ENCODE measurements at regions not wholly inside any gene's neighbourhood (a gene's known extent, or its start where the extent isn't known, plus 50 kb on each side); places are given as distances from the start of the nearest gene placed in this dataset.

DNA sequence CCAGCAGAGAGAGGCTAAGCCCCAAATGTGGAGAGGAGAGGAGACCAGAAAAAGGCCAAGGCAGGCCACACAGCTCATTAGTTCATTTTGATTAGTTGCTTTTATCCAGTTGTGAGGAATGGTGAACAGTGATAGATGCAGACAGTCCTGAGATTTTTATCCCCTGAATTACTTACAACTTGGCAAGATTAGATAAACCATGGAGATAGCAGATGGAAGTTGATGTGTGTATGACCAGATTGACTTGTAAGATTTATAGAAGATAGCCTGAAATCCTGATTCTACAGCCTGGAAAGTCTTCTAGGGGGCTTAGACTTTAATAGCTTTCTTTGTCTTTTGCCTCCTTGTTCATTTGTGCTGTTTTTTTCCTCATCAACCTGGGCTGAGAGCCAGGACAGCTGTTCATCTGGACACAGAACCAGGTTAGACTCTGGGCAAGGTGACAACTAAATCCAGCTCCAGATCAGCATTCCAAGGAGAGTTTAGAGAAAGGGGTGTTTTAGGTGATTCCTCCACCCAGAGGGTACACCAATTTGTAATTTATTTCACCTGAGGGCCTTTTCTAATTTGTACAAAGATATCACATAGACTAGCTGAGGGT lies 215.5 kb downstream of the SPATA18 start:
- intact Hi-C loops (cut with DNase I; ENCODE audit: low total_unique reads): no loop called here
- no peak overlapping the region for H3K4me3 ChIP-seq (ENCODE audit: low read depth, poor library complexity, severe bottlenecking)
- DNase-seq (ENCODE audit: low spot score in 2 of 2): no peak
- TF ChIP-seq, protein P1, sequence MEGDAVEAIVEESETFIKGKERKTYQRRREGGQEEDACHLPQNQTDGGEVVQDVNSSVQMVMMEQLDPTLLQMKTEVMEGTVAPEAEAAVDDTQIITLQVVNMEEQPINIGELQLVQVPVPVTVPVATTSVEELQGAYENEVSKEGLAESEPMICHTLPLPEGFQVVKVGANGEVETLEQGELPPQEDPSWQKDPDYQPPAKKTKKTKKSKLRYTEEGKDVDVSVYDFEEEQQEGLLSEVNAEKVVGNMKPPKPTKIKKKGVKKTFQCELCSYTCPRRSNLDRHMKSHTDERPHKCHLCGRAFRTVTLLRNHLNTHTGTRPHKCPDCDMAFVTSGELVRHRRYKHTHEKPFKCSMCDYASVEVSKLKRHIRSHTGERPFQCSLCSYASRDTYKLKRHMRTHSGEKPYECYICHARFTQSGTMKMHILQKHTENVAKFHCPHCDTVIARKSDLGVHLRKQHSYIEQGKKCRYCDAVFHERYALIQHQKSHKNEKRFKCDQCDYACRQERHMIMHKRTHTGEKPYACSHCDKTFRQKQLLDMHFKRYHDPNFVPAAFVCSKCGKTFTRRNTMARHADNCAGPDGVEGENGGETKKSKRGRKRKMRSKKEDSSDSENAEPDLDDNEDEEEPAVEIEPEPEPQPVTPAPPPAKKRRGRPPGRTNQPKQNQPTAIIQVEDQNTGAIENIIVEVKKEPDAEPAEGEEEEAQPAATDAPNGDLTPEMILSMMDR (IDR thresholded peaks at IDR 0.05): no peak
- TF ChIP-seq POLR2A (IDR thresholded peaks at IDR 0.05): no peak

DNA sequence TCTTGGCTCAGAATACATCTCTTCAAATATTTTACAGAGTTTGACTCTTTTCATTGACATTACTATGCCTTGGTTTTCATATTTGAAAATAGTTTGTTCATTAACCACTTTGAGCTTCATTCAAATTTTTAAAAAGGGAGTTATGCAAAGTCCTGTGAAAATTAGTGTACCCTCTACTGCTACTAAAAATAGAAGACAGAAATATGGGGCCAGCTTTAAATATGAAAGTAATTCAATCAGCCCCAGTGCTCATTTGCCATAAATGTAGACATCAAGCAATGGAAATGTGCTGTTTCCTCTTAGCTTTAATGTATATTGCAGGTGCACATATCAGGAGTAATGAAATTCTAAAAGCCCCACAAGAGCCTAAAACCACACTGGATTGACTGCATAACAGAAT lies 218.7 kb downstream of the SPATA18 start:
- TF ChIP-seq, protein P1 (IDR thresholded peaks at IDR 0.05): no peak
- no peak for TF ChIP-seq POLR2A (IDR thresholded peaks at IDR 0.05)
- intact Hi-C loops (cut with DNase I; ENCODE audit: low total_unique reads): no loop called here
- no peak overlapping the region for H3K4me3 ChIP-seq (ENCODE audit: low read depth, poor library complexity, severe bottlenecking)
- no peak for DNase-seq (ENCODE audit: low spot score in 2 of 2)

DNA sequence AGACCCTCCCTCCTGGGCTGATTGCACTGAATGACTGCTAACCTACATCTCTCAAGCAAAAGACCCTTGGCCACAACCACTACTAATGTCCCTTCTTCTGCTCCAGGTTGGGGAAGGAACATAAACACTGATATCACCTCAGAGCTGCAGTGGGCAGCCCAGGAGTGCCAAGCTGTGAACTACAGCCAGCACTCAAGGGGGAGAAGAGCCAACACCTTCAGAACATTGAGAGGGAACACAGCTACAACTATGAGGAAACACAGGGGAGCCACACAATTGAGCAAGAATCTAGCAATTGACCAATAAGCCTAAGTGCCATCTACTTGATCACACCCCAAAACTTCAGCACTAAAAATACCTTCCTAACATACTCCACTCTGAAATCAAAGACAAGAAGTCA lies 222.8 kb downstream of the SPATA18 start:
- no peak for DNase-seq (ENCODE audit: low spot score in 2 of 2)
- TF ChIP-seq, protein P1 (IDR thresholded peaks at IDR 0.05): no peak
- no peak for TF ChIP-seq POLR2A (IDR thresholded peaks at IDR 0.05)
- no peak overlapping the region for H3K4me3 ChIP-seq (ENCODE audit: low read depth, poor library complexity, severe bottlenecking)
- intact Hi-C loops (cut with DNase I; ENCODE audit: low total_unique reads): no loop called here

DNA sequence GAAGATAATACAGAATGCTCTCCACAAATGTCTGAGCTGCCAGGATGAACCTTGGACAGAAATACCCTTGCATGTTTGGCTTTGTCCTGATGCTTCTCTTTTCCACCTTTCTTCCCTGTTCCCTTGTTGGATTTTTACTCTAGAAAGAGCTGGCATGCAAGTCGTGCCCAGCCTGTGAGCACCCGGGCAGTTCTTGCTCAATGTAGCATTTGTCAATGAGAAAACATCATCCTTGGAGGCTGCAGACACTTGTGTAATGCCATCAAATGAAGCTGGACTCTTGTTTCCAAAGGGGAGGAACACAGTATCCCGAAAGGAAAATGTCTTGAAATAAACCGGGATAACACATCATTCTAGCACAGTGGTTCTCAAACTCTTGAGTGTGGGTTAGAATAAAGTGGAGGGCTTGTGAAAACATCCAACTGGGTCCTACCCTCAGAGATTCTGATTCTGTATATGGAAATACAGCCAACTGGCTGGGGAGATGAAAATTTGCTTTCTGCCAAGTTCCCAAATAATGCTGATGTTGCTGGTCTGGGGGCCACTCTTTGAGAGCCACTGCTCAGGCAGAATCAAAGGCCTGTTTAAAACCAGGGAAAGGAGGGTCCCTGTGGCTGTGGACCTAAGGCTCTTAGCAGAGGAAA lies 237.2 kb downstream of the SPATA18 start:
- no peak overlapping the region for H3K4me3 ChIP-seq (ENCODE audit: low read depth, poor library complexity, severe bottlenecking)
- no peak for DNase-seq (ENCODE audit: low spot score in 2 of 2)
- TF ChIP-seq, protein P1 (IDR thresholded peaks at IDR 0.05): no peak
- TF ChIP-seq POLR2A (IDR thresholded peaks at IDR 0.05): no peak
- intact Hi-C loops (cut with DNase I; ENCODE audit: low total_unique reads): no loop called here
- 68 to 79% methylated on average over 4 of the region's 4 CpGs for WGBS, 2 donors

DNA sequence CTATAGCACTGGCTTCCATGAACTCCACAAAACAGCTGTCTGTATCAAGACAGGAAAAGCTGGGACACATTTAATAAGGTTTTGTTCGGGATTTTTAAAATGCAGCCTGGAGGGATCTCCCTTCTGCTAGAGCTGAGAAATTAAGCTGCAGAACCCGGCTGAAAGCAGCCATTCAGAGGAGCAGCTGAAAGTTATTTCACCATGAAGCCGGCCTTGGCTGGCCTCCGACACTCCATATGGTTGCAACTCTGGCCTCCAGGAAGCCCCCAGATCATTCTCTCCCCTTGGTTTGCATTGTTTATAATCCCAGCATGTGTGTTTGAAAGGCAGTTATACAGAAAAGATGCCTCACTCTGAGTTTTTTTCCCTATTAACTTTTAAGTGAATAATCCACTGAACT lies 239.4 kb downstream of the SPATA18 start:
- no peak for TF ChIP-seq POLR2A (IDR thresholded peaks at IDR 0.05)
- TF ChIP-seq, protein P1 (IDR thresholded peaks at IDR 0.05): no peak
- intact Hi-C loops (cut with DNase I; ENCODE audit: low total_unique reads): no loop called here
- H3K4me3 ChIP-seq (ENCODE audit: low read depth, poor library complexity, severe bottlenecking): no peak overlapping the region
- DNase-seq (ENCODE audit: low spot score in 2 of 2): no peak
- WGBS, 2 donors: 47 to 49% methylated on average over 4 of the region's 4 CpGs

DNA sequence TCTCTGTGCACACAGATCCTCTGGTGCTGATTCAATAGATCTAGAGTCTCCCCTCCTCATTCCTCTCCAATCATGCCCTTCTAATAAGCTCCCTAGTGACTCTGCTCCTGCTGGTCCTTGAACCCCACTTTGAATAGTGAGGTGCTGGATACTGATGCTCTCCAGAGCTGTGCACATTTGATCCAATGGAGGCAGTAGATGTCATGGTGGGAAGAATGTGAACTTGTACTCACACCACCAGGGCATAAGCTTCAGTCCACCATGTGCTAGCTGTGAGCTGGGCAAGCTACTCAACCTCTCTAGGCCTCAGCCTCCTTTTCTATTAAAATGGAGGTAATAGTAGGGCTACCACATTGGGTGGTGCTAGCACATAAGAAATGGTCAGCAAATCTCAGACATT lies 241.1 kb downstream of the SPATA18 start:
- no peak for DNase-seq (ENCODE audit: low spot score in 2 of 2)
- no peak overlapping the region for H3K4me3 ChIP-seq (ENCODE audit: low read depth, poor library complexity, severe bottlenecking)
- TF ChIP-seq POLR2A (IDR thresholded peaks at IDR 0.05): no peak
- TF ChIP-seq, protein P1 (IDR thresholded peaks at IDR 0.05): no peak
- intact Hi-C loops (cut with DNase I; ENCODE audit: low total_unique reads): no loop called here
